Astrocyte (in vitro differentiated cells and primary cell): ENCODE measurements at regions not wholly inside any gene's neighbourhood (a gene's known extent, or its start where the extent isn't known, plus 50 kb on each side); places are given as distances from the start of the nearest gene placed in this dataset.

ENCODE experiments used
- CTCF ChIP-seq: IDR thresholded peaks from 2 replicates; pipeline ENCODE4 v1.5.1; 2011; ENCODE audit warnings: low read depth, mild to moderate bottlenecking, inconsistent platforms, low read length, moderate library complexity; ENCODE audit not compliant: insufficient read depth
- EZH2 ChIP-seq: IDR thresholded peaks from 2 replicates; pipeline ENCODE4 v1.6.1; 2012; ENCODE audit warnings: mild to moderate bottlenecking, low read length, inconsistent platforms; ENCODE audit not compliant: insufficient read depth

GRCh38 chr4:116520886-116521285 is 564.5 kb downstream of the TRAM1L1 start:
- no peak for TF ChIP-seq CTCF
- no peak for TF ChIP-seq EZH2
